MG63 (cell line): ENCODE measurements at regions not wholly inside any gene's neighbourhood (a gene's known extent, or its start where the extent isn't known, plus 50 kb on each side); places are given as distances from the start of the nearest gene placed in this dataset.
"Not testable (repeated sequence)": the region's sequence is repeated elsewhere in the genome, so short reads cannot be mapped to it uniquely, and the experiment has no call there.

ENCODE experiments used
- DNase-seq: peaks from one replicate; pipeline ENCODE4 v3.0.0-alpha.2; 2020
- H3K27me3 ChIP-seq: fragments of 250-450 bp; sonication (Bioruptor Pico); 2 replicates; pipeline ENCODE4 v1.5.1; 2020; ENCODE audit warnings: mild to moderate bottlenecking, moderate library complexity
- H3K36me3 ChIP-seq: fragments of 250-450 bp; sonication (Bioruptor Pico); 2 replicates; pipeline ENCODE4 v1.5.1; 2020; ENCODE audit warnings: mild to moderate bottlenecking, moderate library complexity
- H3K4me3 ChIP-seq: fragments of 250-450 bp; sonication (Bioruptor Pico); 2 replicates; pipeline ENCODE4 v1.5.1; 2020; ENCODE audit warnings: mild to moderate bottlenecking, moderate library complexity
- H3K9me3 ChIP-seq: fragments of 250-450 bp; sonication (Bioruptor Pico); 2 replicates; pipeline ENCODE4 v1.5.1; 2020; ENCODE audit warnings: mild to moderate bottlenecking, moderate library complexity

- no peaks in the 10 kb centered on the region for H3K27me3 ChIP-seq
- no peak for DNase-seq
- H3K9me3 ChIP-seq: peaks cover 24% of the 10 kb centered on the region
- H3K36me3 ChIP-seq: no peaks in the 10 kb centered on the region
- no peak overlapping the region for H3K4me3 ChIP-seq
Observed at GRCh38 chrX:1815456-1816175, 200.8 kb downstream of the ASMT start.

GRCh38 chrX:1816387-1816982 lies 201.6 kb downstream of the ASMT start:
- peak; percentile 65 for DNase-seq
- H3K4me3 ChIP-seq, H3K27me3 ChIP-seq, H3K36me3 ChIP-seq: not testable (repeated sequence)
- peaks cover 27% of the 10 kb centered on the region for H3K9me3 ChIP-seq

DNA sequence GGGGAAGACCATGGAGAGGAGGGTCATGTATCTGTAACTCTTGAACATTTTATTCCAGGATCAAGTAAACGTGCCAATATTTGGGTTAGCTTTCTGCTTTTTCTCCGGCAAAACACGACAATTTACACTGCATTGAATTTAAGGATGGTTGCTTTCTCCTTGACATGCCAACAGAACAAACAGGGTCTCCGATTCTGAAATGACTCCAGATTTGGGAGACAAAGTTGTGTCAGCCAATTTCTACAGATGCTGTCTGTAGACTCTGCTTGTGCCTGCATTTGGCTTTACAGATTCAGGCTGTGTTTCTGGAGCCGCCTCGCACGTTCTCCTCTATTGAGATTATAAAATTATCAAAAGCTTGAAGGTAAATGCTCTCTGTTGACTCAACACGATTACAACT lies 207.0 kb downstream of the ASMT start:
- H3K4me3 ChIP-seq: no peak overlapping the region
- H3K27me3 ChIP-seq: peaks cover 4% of the 10 kb centered on the region; the same call in 1 of the 2 replicates
- no peak for DNase-seq
- peaks cover 23% of the 10 kb centered on the region for H3K9me3 ChIP-seq
- no peaks in the 10 kb centered on the region for H3K36me3 ChIP-seq

DNA sequence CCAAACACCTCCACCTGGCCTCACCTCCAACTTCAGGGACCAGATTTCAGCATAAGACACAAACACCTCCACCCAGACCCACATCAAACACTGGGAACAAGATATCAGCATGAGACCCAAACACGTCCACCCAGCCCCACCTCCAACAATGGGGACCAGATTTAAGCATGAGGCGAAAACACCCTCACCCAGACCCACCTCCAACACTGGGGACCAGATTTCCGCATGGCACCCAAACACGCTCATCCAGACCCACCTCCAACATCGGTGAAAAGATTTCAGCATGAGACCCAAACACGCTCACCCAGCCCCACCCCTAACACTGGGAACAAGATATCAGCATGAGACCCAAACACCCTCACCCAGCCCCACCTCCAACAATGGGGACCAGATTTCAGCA lies 210.0 kb downstream of the ASMT start:
- peaks cover 18% of the 10 kb centered on the region for H3K9me3 ChIP-seq
- peaks cover 17% of the 10 kb centered on the region; the same call in 1 of the 2 replicates for H3K27me3 ChIP-seq
- DNase-seq: no peak

GRCh38 chrX:1833656-1834360 lies 218.9 kb downstream of the ASMT start:
- peaks cover 5% of the 10 kb centered on the region; the same call in 1 of the 2 replicates for H3K27me3 ChIP-seq
- peaks cover 12% of the 10 kb centered on the region for H3K9me3 ChIP-seq
- DNase-seq: no peak
- no peaks in the 10 kb centered on the region for H3K36me3 ChIP-seq
- H3K4me3 ChIP-seq: no peak overlapping the region

More for the DNA sequence above, 210.0 kb downstream of the ASMT start:
- Histone ChIP-seq H3K4me3 (no peak overlapping the region), H3K36me3 (no peaks in the 10 kb centered on the region)

DNA sequence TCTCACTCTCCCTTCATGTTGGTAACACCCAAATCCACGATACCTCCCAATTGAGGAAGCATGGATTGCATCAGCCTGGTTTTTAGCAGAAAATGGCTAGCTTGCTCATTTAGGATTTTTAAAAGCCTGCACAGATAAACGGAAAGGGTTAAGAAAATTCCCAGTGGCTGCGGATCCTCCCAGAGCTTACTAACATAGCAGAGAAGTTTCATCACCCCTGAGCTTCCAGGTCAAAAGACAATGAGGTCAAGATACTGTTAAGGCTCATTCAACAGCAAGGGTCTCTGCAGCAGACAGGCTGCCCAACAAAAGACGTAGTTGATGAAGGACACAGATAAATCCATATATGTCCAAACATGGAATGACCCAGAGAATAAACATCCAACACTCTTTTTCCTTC lies 220.2 kb downstream of the ASMT start:
- Histone ChIP-seq H3K4me3 (no peak overlapping the region), H3K27me3 (peaks cover 6% of the 10 kb centered on the region; the same call in 1 of the 2 replicates), H3K36me3 (no peaks in the 10 kb centered on the region), H3K9me3 (peaks cover 13% of the 10 kb centered on the region)
- no peak for DNase-seq

GRCh38 chrX:1836683-1837082 lies 221.8 kb downstream of the ASMT start:
- H3K27me3 ChIP-seq: peaks cover 6% of the 10 kb centered on the region; the same call in 1 of the 2 replicates
- H3K36me3 ChIP-seq: no peaks in the 10 kb centered on the region
- peaks cover 13% of the 10 kb centered on the region for H3K9me3 ChIP-seq
- no peak for DNase-seq
- H3K4me3 ChIP-seq: no peak overlapping the region

GRCh38 chrX:1841746-1842145 lies 226.9 kb downstream of the ASMT start:
- Histone ChIP-seq H3K9me3 (peaks cover 12% of the 10 kb centered on the region), H3K36me3 (no peaks in the 10 kb centered on the region), H3K4me3 (no peak overlapping the region), H3K27me3 (0 out of 2 replicates have a peak, but pooled peaks cover 2% of the 10 kb centered on the region)
- DNase-seq: no peak

DNA sequence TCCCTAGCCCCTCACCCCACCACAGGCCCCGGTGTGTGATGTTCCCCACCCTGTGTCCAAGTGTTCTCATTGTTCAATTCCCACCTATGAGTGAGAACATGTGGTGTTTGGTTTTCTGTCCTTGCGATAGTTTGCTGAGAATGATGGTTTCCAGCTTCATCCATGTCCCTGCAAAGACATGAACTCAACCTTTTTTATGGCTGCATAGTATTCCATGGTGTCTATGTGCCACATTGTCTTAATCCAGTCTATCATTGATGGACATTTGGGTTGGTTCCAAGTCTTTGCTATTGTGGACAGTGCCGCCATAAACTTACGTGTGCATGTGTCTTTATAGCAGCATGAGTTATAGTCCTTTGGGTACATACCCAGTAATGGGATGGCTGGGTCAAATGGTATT lies 232.1 kb downstream of the ASMT start:
- not testable (repeated sequence) for DNase-seq, H3K27me3 ChIP-seq, H3K9me3 ChIP-seq, H3K4me3 ChIP-seq, H3K36me3 ChIP-seq

DNA sequence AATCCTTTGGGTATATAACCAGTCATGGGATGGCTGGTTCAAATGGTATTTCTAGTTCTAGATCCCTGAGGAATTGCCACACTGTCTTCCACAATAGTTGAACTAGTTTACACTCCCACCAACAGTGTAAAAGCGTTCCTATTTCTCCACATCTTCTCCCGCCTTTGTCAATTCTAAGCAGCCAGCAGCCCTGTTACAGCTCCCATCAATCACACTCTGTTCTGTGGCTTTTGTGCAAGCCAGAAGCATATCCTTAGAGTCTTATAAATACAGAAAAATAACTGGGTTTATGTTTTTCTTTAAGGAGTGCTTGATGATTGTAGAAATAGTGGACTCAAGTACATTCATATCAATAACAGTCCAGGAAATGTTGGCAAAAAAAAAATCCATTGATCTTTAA lies 232.9 kb downstream of the ASMT start:
- H3K27me3 ChIP-seq, DNase-seq, H3K9me3 ChIP-seq, H3K4me3 ChIP-seq, H3K36me3 ChIP-seq: not testable (repeated sequence)

GRCh38 chrX:1851527-1851926 lies 236.7 kb downstream of the ASMT start:
- no peak overlapping the region for H3K4me3 ChIP-seq
- peaks cover 10% of the 10 kb centered on the region; the same call in 1 of the 2 replicates for H3K9me3 ChIP-seq
- peak; percentile 70 for DNase-seq
- H3K27me3 ChIP-seq: peaks cover 17% of the 10 kb centered on the region
- no peaks in the 10 kb centered on the region for H3K36me3 ChIP-seq

DNA sequence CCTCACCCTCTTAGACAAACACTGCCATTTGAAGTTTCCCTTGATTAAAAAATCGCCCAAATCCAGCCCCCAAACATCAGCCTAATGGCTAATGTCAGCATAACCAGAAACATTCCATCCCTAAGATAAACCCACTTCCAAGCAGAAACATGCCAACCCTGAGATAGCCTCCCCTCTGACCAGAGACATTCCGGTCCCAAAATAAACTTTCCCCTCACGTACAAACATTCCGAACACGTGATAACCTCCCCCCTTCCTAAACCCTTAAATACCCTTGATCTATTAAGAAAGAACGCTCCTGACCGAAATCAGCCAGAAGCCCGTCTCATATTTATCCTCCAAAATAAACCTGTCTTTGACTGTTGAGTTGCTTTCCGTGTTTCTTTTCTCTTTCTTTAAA lies 237.2 kb downstream of the ASMT start:
- Histone ChIP-seq H3K36me3 (no peaks in the 10 kb centered on the region), H3K9me3 (peaks cover 10% of the 10 kb centered on the region; the same call in 1 of the 2 replicates), H3K4me3 (no peak overlapping the region), H3K27me3 (peaks cover 18% of the 10 kb centered on the region)
- no peak for DNase-seq

GRCh38 chrX:1853447-1853846 lies 238.6 kb downstream of the ASMT start:
- H3K9me3 ChIP-seq: peaks cover 10% of the 10 kb centered on the region; the same call in 1 of the 2 replicates
- H3K36me3 ChIP-seq: no peaks in the 10 kb centered on the region
- H3K27me3 ChIP-seq: peaks cover 24% of the 10 kb centered on the region
- H3K4me3 ChIP-seq: no peak overlapping the region
- DNase-seq: no peak

DNA sequence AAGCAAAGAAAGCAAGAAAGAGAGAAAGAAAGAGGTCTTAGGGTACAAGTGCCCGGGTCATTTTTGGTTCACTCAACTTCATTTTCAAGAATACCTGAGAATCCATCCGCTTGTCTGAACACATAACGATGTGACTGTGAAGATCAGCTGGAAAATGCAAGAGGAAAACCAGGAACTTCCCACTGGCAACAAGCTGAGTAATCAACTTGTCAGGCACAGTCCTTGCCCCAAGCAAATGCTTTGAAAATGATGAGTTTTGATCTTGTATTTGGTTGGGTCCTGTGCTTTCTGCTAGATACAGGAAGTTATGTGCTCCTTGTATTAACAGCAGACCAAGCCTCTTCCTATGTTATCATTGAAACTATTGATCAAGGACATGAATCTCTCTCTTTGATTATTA lies 239.1 kb downstream of the ASMT start:
- Histone ChIP-seq H3K36me3 (no peaks in the 10 kb centered on the region), H3K9me3 (peaks cover 10% of the 10 kb centered on the region; the same call in 1 of the 2 replicates), H3K4me3 (no peak overlapping the region), H3K27me3 (peaks cover 24% of the 10 kb centered on the region)
- DNase-seq: no peak

DNA sequence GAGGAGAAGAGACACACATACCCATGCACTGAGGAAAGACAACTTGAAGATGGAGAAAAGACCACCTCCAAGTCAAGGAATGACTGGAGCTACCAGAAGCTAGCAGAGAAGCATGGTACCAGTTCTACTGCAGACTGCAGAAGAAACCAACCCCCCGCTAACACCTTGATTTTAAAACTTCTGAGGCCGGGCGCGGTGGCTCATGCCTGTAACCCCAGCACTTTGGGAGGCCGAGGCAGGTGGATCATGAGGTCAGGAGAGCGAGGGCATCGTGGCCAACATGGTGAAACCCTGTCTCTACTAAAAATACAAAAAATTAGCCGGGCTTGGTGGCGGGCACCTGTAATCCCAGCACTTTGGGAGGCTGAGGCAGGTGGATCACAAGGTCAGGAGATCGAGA lies 240.0 kb downstream of the ASMT start:
- not testable (repeated sequence) for H3K36me3 ChIP-seq, DNase-seq, H3K4me3 ChIP-seq, H3K9me3 ChIP-seq
- peaks cover 24% of the 10 kb centered on the region for H3K27me3 ChIP-seq

DNA sequence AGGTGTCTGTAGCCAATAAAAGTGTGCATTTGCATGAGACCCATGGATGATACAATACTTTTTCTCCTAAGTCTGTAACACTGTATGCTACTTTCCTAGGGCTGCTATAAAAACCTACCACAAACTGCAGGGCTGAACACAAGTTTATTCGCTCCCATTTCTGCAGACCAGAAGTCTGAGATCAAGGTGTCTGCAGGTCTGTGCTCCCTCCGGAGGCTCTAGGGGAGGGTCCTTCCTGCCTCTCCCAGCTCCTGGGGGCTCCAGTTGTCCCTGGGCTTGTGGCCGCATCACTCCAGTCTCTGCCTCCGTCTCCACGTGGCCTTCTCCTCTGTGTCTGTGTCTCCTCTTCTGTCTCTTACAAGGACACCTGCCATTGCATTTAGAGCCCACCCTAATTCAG lies 244.4 kb downstream of the ASMT start:
- H3K4me3 ChIP-seq, H3K36me3 ChIP-seq, DNase-seq, H3K9me3 ChIP-seq: not testable (repeated sequence)
- peaks cover 13% of the 10 kb centered on the region for H3K27me3 ChIP-seq

DNA sequence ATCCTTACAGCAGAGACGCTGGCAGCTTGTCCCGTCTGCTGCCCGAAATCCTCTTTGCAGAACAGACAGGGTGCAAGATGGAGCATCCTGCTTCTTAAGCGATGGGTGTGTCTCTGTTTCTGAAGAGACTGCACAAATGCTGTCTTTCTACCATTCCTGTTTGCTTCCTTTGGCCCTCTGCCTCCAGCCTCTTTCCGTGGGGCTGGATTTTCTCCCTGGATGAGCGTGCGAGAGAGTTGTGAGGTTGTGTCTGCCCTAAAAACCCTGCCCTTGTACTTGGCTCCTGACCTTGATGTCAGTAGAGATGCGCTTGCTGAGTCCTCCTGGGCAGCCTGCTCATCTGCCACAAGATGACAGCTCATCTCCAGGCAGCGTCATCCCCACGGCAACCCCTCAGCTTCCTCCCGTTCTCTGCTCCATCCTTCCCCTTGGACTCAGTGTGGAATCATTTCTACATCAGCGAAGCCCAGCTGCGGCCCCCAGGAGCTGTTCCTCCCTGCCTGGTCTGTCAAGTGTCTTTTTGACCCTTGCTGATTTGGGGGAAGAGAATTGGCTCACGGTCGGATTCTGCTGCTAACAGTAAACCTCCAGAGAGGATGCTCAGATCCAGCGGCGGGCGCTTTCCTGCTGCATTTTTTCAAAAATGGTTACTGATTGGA lies 246.2 kb downstream of the ASMT start:
- Histone ChIP-seq H3K9me3 (no peaks in the 10 kb centered on the region; the same call in 1 of the 2 replicates), H3K4me3 (no peak overlapping the region), H3K27me3 (peaks cover 13% of the 10 kb centered on the region), H3K36me3 (no peaks in the 10 kb centered on the region)
- DNase-seq: no peak
